Muscle of leg (tissue), 3 donors: ENCODE measurements at regions not wholly inside any gene's neighbourhood (a gene's known extent, or its start where the extent isn't known, plus 50 kb on each side); places are given as distances from the start of the nearest gene placed in this dataset.
"Not testable (repeated sequence)": the region's sequence is repeated elsewhere in the genome, so short reads cannot be mapped to it uniquely, and the experiment has no call there.

Source experiments
- DNase-seq: peaks from one replicate; pipeline ENCODE4 v3.0.0; 2013
- H3K27ac ChIP-seq: one replicate; pipeline ENCODE4 v1.5.1; 2013; ENCODE audit warnings: mild to moderate bottlenecking, low read length, control low read depth
- H3K27me3 ChIP-seq: one replicate; pipeline ENCODE4 v1.6.1; 2013; ENCODE audit warnings: low read length; ENCODE audit not compliant: control insufficient read depth, insufficient read depth
- H3K36me3 ChIP-seq: one replicate; pipeline ENCODE4 v1.6.1; 2013; ENCODE audit warnings: low read length; ENCODE audit not compliant: control insufficient read depth, insufficient read depth
- H3K4me1 ChIP-seq: one replicate; pipeline ENCODE4 v1.6.1; 2013; ENCODE audit warnings: low read length; ENCODE audit not compliant: control insufficient read depth, insufficient read depth
- H3K4me3 ChIP-seq: one replicate; pipeline ENCODE4 v1.5.1; 2013; ENCODE audit warnings: low read length, control low read depth
- H3K9me3 ChIP-seq: replicated peaks from 2 replicates; pipeline ENCODE4 v1.6.1; 2013; ENCODE audit warnings: low read depth, low read length; ENCODE audit not compliant: control insufficient read depth
- WGBS: methylation state at CpG from one replicate; pipeline ENCODE4 v1.1.5; 2013; ENCODE audit warnings: missing lambda C conversion rate; ENCODE audit not compliant: insufficient coverage; 5-methylcytosine and 5-hydroxymethylcytosine counted together

- H3K4me1 ChIP-seq, H3K36me3 ChIP-seq, H3K9me3 ChIP-seq, H3K27ac ChIP-seq, H3K4me3 ChIP-seq, H3K27me3 ChIP-seq, DNase-seq: not testable (repeated sequence)
- WGBS, result 100% methylated on average over 2 of the region's 11 CpGs
These were observed 609.8 kb upstream of the MDGA2 start for GRCh38 chr14:48285217-48285616.

- peak; percentile 3 for DNase-seq
- H3K4me1 ChIP-seq, result no peaks in the 10 kb centered on the region
- no peaks in the 10 kb centered on the region for H3K9me3 ChIP-seq
- no peaks in the 10 kb centered on the region for H3K27me3 ChIP-seq
- no peaks in the 10 kb centered on the region for H3K36me3 ChIP-seq
- H3K4me3 ChIP-seq, result no peak overlapping the region
- H3K27ac ChIP-seq, result no peak overlapping the region
These were observed 599.9 kb upstream of the MDGA2 start for GRCh38 chr14:48275301-48275700.

DNA sequence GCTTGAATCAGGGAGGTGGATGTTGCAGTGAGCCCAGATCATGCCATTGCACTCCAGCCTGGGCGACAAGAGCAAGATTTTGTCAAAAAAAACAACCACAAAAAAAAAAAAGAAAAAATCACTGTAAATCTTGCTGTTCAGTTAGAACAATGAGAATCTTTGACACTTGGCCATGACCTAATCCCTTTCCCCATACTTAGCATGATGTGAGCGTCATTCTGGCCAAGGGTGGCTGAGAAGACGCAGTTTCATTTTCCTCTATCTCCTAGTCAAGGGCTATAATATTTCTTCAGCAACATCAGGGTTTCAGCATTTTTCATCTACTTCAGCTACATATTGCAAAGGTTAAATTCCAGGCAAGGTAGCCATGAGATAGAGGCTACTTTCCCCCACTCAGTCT is 599.4 kb upstream of the MDGA2 start:
- WGBS, result no CpG with 5 or more reads among the region's 3 CpGs
- Histone ChIP-seq H3K9me3 (no peaks in the 10 kb centered on the region), H3K4me1 (no peaks in the 10 kb centered on the region), H3K36me3 (no peaks in the 10 kb centered on the region), H3K4me3 (no peak overlapping the region), H3K27me3 (no peaks in the 10 kb centered on the region), H3K27ac (no peak overlapping the region)
- no peak for DNase-seq

DNA sequence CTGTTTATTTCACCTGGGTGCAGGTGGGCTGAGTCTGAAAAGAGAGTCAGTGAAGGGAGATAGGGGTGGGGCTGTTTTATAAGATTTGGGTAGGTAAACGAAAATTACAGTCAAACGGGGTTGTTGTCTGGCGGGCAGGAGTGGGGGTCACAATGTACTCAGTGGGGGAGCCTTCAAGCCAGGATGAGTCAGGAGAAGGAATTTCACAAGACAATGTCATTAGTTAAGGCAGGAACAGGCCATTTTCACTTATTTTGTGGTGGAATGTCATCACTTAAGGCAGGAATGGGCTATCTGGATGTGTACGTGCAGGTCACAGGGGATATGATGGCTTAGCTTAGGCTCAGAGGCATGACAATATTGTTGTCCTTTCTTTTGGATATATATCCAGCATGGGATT is 592.5 kb upstream of the MDGA2 start:
- H3K9me3 ChIP-seq, H3K36me3 ChIP-seq, H3K27me3 ChIP-seq, H3K4me3 ChIP-seq, H3K27ac ChIP-seq, H3K4me1 ChIP-seq, DNase-seq: not testable (repeated sequence)
- WGBS, result 85% methylated on average over 4 of the region's 4 CpGs

- H3K27ac ChIP-seq, H3K9me3 ChIP-seq, H3K4me3 ChIP-seq, H3K36me3 ChIP-seq, H3K4me1 ChIP-seq, DNase-seq, H3K27me3 ChIP-seq: not testable (repeated sequence)
- WGBS, result 31% methylated on average over 3 of the region's 5 CpGs
These were observed 590.8 kb upstream of the MDGA2 start for GRCh38 chr14:48266201-48266600.

DNA sequence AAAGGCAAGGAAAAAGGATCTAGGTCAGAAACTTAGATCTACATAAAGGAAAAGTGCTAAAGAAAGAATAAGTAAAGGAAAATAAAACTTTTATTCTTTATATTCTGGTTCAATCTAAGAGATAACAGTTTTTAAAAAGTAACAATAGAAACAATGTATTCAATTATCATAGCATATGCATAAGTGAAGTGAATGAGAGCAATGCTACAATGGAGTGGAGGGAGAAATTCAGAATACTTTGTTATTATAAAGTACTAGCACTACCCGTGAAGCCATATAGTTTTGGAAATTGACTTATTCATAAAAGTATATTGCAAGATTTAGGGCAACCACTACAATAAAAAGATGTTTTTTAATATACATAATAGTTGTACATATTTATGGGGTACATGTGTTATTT is 586.0 kb upstream of the MDGA2 start:
- no peak overlapping the region for H3K27ac ChIP-seq
- no peaks in the 10 kb centered on the region for H3K9me3 ChIP-seq
- H3K4me1 ChIP-seq, result no peaks in the 10 kb centered on the region
- DNase-seq, result no peak
- no peaks in the 10 kb centered on the region for H3K36me3 ChIP-seq
- H3K4me3 ChIP-seq, result no peak overlapping the region
- WGBS, result no CpG with 5 or more reads among the region's 1 CpG
- no peaks in the 10 kb centered on the region for H3K27me3 ChIP-seq

- WGBS, result 88% methylated on average over 4 of the region's 10 CpGs
- H3K27me3 ChIP-seq, H3K4me3 ChIP-seq, DNase-seq, H3K36me3 ChIP-seq, H3K4me1 ChIP-seq, H3K9me3 ChIP-seq, H3K27ac ChIP-seq: not testable (repeated sequence)
These were observed 585.2 kb upstream of the MDGA2 start for GRCh38 chr14:48260394-48261295.

DNA sequence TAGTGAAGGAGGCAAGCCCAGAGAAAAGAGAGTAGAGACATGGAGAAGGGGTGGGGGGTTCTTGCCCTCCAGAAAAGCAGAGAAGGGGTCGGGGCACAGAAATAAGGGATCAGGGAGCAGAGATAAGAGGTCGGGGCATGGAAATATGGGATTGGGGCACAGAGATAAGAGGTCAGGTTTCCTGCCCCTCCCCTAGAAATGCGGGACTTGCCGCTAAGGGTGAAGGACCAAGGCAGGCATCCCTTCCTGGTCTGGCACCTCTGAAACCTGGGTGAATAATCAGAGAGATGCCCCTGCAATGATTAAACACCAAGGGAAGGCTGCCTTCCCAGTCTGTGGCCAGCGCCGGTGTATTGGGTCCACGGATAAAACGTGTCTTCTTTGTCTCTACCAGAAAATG is 584.5 kb upstream of the MDGA2 start:
- not testable (repeated sequence) for H3K36me3 ChIP-seq, H3K27ac ChIP-seq, H3K27me3 ChIP-seq, H3K4me1 ChIP-seq, DNase-seq, H3K9me3 ChIP-seq, H3K4me3 ChIP-seq
- WGBS, result 91% methylated on average over 5 of the region's 8 CpGs

- not testable (repeated sequence) for H3K27me3 ChIP-seq, DNase-seq, H3K4me3 ChIP-seq, H3K36me3 ChIP-seq, H3K27ac ChIP-seq, H3K4me1 ChIP-seq, H3K9me3 ChIP-seq
- WGBS, result 37% methylated on average over 5 of the region's 5 CpGs
These were observed 583.8 kb upstream of the MDGA2 start for GRCh38 chr14:48259232-48259631.

- not testable (repeated sequence) for H3K4me3 ChIP-seq, H3K9me3 ChIP-seq, H3K36me3 ChIP-seq, H3K27ac ChIP-seq, DNase-seq, H3K4me1 ChIP-seq, H3K27me3 ChIP-seq
- WGBS, result 61% methylated on average over 8 of the region's 9 CpGs
These were observed 583.3 kb upstream of the MDGA2 start for GRCh38 chr14:48258703-48259102.

- Histone ChIP-seq H3K27me3 (no peaks in the 10 kb centered on the region), H3K27ac (no peak overlapping the region), H3K36me3 (no peaks in the 10 kb centered on the region), H3K9me3 (no peaks in the 10 kb centered on the region), H3K4me3 (no peak overlapping the region), H3K4me1 (no peaks in the 10 kb centered on the region)
- WGBS, result 80% methylated on average over 1 of the region's 4 CpGs
- DNase-seq, result no peak
These were observed 577.6 kb upstream of the MDGA2 start for GRCh38 chr14:48253020-48253419.
